Peyer's patch (tissue), 4 donors: ENCODE measurements at regions not wholly inside any gene's neighbourhood (a gene's known extent, or its start where the extent isn't known, plus 50 kb on each side); places are given as distances from the start of the nearest gene placed in this dataset.

ENCODE experiments used
- DNase-seq, 3 donors: peaks; one replicate each; pipeline ENCODE4 v3.0.0-alpha.2; 2017 to 2019
- H3K27ac ChIP-seq, 4 donors: fragments of 200-600 bp; sonication (generic); one replicate each; pipeline ENCODE4 v1.5.1; 2016 to 2019
- H3K27me3 ChIP-seq, 2 donors: fragments of 200-600 bp; sonication (generic); one replicate each; pipeline ENCODE4 v1.5.1; 2019
- H3K36me3 ChIP-seq, 3 donors: fragments of 200-600 bp; sonication (generic); one replicate each; pipeline ENCODE4 v1.5.1; 2016 to 2019
- H3K4me1 ChIP-seq, 4 donors: fragments of 200-600 bp; sonication (generic); one replicate each; pipeline ENCODE4 v1.5.1; 2016 to 2019
- H3K4me3 ChIP-seq, 4 donors: fragments of 200-600 bp; sonication (generic); 1 replicate in 3 of 4; 2 replicates in 1 of 4; pipeline ENCODE4 v1.5.1; 2016 to 2019; ENCODE audit warnings: mild to moderate bottlenecking in 1 of 4
- H3K9me3 ChIP-seq, 4 donors: fragments of 200-600 bp; sonication (generic); one replicate each; pipeline ENCODE4 v1.5.1; 2016 to 2019; ENCODE audit warnings: mild to moderate bottlenecking in 1 of 4
- CTCF ChIP-seq, 6 experiments: fragments of 450-650 bp in 4 of 6; fragments of 200-600 bp in 2 of 6; sonication (generic) in 1 of 6; IDR thresholded peaks; one replicate each; pipeline ENCODE4 v1.5.1; 2017 to 2019; ENCODE audit warnings: antibody characterized with exemption in 6 of 6, mild to moderate bottlenecking in 3 of 6, moderate library complexity in 1 of 6
- POLR2A ChIP-seq, 2 donors: fragments of 450-650 bp; IDR thresholded peaks; one replicate each; pipeline ENCODE4 v1.5.1; 2017; ENCODE audit warnings: antibody characterized with exemption in 2 of 2, mild to moderate bottlenecking in 2 of 2, moderate library complexity in 2 of 2

GRCh38 chr3:65026151-65026550 is 338.4 kb upstream of the ADAMTS9 start:
- no peak overlapping the region for H3K27ac ChIP-seq
- H3K9me3 ChIP-seq = no peaks in the 10 kb centered on the region
- TF ChIP-seq CTCF (IDR thresholded peaks at IDR 0.05) (no peak), POLR2A (IDR thresholded peaks at IDR 0.05) (no peak)
- H3K36me3 ChIP-seq = no peaks in the 10 kb centered on the region
- no peak for DNase-seq
- no peaks in the 10 kb centered on the region for H3K4me1 ChIP-seq
- no peak overlapping the region for H3K4me3 ChIP-seq
- H3K27me3 ChIP-seq = no peaks in the 10 kb centered on the region

- no peak for DNase-seq
- no peak overlapping the region for H3K4me3 ChIP-seq
- H3K4me1 ChIP-seq = no peaks in the 10 kb centered on the region
- TF ChIP-seq CTCF (IDR thresholded peaks at IDR 0.05) (no peak), POLR2A (IDR thresholded peaks at IDR 0.05) (no peak)
- no peaks in the 10 kb centered on the region for H3K27me3 ChIP-seq
- H3K27ac ChIP-seq = no peak overlapping the region
- no peaks in the 10 kb centered on the region for H3K36me3 ChIP-seq
- no peaks in the 10 kb centered on the region for H3K9me3 ChIP-seq
Measured at GRCh38 chr3:65024148-65024547, 336.3 kb upstream of the ADAMTS9 start.

- no peak overlapping the region for H3K27ac ChIP-seq
- H3K4me1 ChIP-seq = no peaks in the 10 kb centered on the region
- no peaks in the 10 kb centered on the region for H3K27me3 ChIP-seq
- H3K36me3 ChIP-seq = no peaks in the 10 kb centered on the region
- DNase-seq = no peak
- no peak overlapping the region for H3K4me3 ChIP-seq
- no peak for TF ChIP-seq POLR2A (IDR thresholded peaks at IDR 0.05)
- no peak for TF ChIP-seq CTCF (IDR thresholded peaks at IDR 0.05)
- H3K9me3 ChIP-seq = no peaks in the 10 kb centered on the region
Measured at GRCh38 chr3:65020281-65021160, 332.7 kb upstream of the ADAMTS9 start.

- no peak overlapping the region for H3K4me3 ChIP-seq
- H3K36me3 ChIP-seq = no peaks in the 10 kb centered on the region
- no peaks in the 10 kb centered on the region for H3K4me1 ChIP-seq
- H3K27ac ChIP-seq = no peak overlapping the region
- no peak for TF ChIP-seq POLR2A (IDR thresholded peaks at IDR 0.05)
- no peak for TF ChIP-seq CTCF (IDR thresholded peaks at IDR 0.05)
- H3K27me3 ChIP-seq = no peaks in the 10 kb centered on the region
- DNase-seq = no peak
- no peaks in the 10 kb centered on the region for H3K9me3 ChIP-seq
Measured at GRCh38 chr3:65019443-65020055, 331.7 kb upstream of the ADAMTS9 start.

GRCh38 chr3:65018801-65019200 is 331.0 kb upstream of the ADAMTS9 start:
- no peak for DNase-seq
- no peaks in the 10 kb centered on the region for H3K36me3 ChIP-seq
- H3K27ac ChIP-seq = no peak overlapping the region
- no peaks in the 10 kb centered on the region for H3K4me1 ChIP-seq
- no peaks in the 10 kb centered on the region for H3K9me3 ChIP-seq
- TF ChIP-seq POLR2A (IDR thresholded peaks at IDR 0.05) = no peak
- TF ChIP-seq CTCF (IDR thresholded peaks at IDR 0.05) = no peak
- H3K27me3 ChIP-seq = no peaks in the 10 kb centered on the region
- H3K4me3 ChIP-seq = no peak overlapping the region
